ENCODE measurements at regions not wholly inside any gene's neighbourhood (a gene's known extent, or its start where the extent isn't known, plus 50 kb on each side); places are given as distances from the start of the nearest gene placed in this dataset.

DNA sequence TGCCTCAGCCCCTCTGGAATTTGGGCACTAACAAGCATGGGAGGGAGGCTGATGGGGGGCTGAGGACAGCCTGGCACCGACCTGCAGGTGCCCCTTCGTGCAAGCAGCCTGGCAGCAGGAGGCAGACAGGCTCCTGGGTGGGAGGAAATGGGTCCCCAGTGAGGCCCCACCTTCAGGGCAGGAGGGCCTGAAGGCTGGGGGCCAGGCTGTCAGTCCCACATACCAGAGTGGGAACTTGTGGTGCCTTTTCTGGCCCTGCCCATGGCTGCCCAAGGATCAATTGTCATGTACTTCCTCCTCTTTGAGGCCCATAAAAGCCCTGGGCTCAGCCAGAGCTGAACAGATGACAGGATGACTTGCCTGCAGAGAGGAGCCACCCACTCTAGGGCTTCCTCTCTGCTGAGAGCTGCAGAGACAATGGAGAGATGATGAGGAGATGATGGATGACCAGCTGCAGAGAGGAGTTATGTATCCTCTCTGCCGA, 141.0 kb downstream of the PDHA2 start:
- Mint-ChIP-seq H3K27ac (ENCODE audit: unreplicated experiment) (no peak overlapping the region), H3K4me3 (no peak overlapping the region), H3K9me3 (peaks cover 4% of the 10 kb centered on the region), H3K36me3 (ENCODE audit: low read depth) (no peaks in the 10 kb centered on the region), H3K27me3 (ENCODE audit: low read depth) (no peaks in the 10 kb centered on the region), H3K4me1 (peaks cover 12% of the 10 kb centered on the region)
- TF ChIP-seq, protein P1, sequence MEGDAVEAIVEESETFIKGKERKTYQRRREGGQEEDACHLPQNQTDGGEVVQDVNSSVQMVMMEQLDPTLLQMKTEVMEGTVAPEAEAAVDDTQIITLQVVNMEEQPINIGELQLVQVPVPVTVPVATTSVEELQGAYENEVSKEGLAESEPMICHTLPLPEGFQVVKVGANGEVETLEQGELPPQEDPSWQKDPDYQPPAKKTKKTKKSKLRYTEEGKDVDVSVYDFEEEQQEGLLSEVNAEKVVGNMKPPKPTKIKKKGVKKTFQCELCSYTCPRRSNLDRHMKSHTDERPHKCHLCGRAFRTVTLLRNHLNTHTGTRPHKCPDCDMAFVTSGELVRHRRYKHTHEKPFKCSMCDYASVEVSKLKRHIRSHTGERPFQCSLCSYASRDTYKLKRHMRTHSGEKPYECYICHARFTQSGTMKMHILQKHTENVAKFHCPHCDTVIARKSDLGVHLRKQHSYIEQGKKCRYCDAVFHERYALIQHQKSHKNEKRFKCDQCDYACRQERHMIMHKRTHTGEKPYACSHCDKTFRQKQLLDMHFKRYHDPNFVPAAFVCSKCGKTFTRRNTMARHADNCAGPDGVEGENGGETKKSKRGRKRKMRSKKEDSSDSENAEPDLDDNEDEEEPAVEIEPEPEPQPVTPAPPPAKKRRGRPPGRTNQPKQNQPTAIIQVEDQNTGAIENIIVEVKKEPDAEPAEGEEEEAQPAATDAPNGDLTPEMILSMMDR (conservative IDR thresholded peaks at IDR 0.05) = no peak
- DNase-seq (ENCODE audit: low read depth, low spot score) = no peak

DNA sequence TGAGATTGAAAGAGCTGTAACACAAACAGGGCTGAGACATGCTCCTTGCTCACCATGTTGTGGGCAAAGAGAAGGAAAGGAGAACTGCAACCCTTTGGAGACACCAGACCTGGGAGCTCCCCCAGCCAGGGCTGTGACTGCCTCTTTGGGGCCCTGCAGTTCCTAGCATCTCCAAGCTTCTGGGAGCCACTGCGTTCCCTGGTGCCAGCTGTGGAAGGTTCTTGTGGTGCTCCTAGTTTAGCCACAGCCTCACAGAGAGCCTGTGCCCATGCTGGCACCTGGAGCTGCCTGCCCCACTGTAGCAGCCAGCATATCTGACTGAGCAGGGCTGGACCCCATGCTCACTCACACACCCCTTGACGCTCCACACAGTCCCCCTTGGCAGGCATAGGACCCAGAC, 141.7 kb downstream of the PDHA2 start:
- Mint-ChIP-seq H3K4me3 (no peak overlapping the region), H3K36me3 (ENCODE audit: low read depth) (no peaks in the 10 kb centered on the region), H3K27ac (ENCODE audit: unreplicated experiment) (no peak overlapping the region), H3K9me3 (peaks cover 4% of the 10 kb centered on the region), H3K27me3 (ENCODE audit: low read depth) (no peaks in the 10 kb centered on the region), H3K4me1 (peaks cover 12% of the 10 kb centered on the region)
- TF ChIP-seq, protein P1 (conservative IDR thresholded peaks at IDR 0.05) = no peak
- no peak for DNase-seq (ENCODE audit: low read depth, low spot score)

DNA sequence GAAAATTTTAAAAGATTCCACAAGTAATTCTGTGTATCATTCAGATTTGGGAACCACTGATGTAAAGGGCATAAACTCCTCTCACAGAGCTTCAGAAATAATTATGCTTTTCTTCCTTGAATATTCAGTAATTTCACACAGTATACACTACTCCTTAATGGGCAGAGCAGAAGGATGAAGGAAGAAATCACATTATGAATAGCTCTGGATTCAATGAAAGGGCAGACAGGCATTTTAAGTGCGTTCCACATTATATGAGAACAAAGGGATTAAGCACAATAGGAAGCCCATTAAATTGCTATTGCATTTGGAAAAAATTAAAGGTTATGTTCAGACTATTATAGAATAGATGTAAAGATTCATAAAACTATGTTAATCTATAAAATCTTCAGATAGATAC, 142.6 kb downstream of the PDHA2 start:
- no peak for DNase-seq (ENCODE audit: low read depth, low spot score)
- Mint-ChIP-seq H3K27me3 (ENCODE audit: low read depth) (no peaks in the 10 kb centered on the region), H3K36me3 (ENCODE audit: low read depth) (no peaks in the 10 kb centered on the region), H3K4me3 (no peak overlapping the region), H3K9me3 (no peaks in the 10 kb centered on the region), H3K4me1 (peaks cover 12% of the 10 kb centered on the region), H3K27ac (ENCODE audit: unreplicated experiment) (no peak overlapping the region)
- TF ChIP-seq, protein P1 (conservative IDR thresholded peaks at IDR 0.05) = no peak

DNA sequence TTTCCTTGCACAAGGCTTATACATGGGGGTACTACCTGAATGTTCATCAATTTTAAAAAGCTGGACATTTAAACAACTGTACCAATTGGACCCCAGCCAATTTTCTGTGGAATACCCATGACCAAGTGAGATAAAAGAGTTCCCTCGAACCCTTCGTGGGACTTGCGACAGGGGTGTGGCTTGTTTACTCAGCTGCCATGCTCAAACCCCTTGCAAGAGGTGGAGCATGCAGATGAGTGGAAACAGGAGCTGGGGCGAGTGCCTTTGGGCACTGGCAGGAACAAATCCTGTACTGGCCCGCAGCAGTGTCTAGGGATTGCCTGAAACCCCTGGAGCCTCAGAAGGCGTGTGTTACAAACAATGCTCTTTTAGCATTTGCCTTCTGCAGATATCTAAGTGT, 144.2 kb downstream of the PDHA2 start:
- TF ChIP-seq, protein P1 (conservative IDR thresholded peaks at IDR 0.05) = no peak
- Mint-ChIP-seq H3K4me3 (no peak overlapping the region), H3K27me3 (ENCODE audit: low read depth) (no peaks in the 10 kb centered on the region), H3K9me3 (no peaks in the 10 kb centered on the region), H3K4me1 (peaks cover 12% of the 10 kb centered on the region), H3K27ac (ENCODE audit: unreplicated experiment) (no peak overlapping the region), H3K36me3 (ENCODE audit: low read depth) (no peaks in the 10 kb centered on the region)
- no peak for DNase-seq (ENCODE audit: low read depth, low spot score)

DNA sequence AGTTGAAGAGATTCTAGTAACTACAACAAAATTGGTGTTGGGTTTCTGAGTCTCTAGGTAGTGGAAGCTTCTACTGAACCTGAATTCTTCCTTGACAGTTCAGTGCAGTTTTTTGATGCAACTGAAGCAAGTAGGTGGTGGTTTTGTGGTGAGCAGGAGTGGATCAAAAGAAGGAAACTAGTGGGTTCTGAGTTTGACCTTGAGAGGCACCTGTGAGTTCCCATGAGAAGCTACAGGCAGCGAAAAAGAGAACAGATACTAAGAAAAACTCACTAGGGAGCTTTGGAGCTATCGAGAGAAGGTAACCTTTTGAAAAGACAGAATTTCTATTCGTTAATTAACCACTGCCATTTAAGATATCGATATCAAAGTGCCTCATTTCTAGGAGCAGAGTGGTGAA, 145.2 kb downstream of the PDHA2 start:
- Mint-ChIP-seq H3K4me3 (no peak overlapping the region), H3K9me3 (no peaks in the 10 kb centered on the region), H3K4me1 (peaks cover 6% of the 10 kb centered on the region), H3K27ac (ENCODE audit: unreplicated experiment) (no peak overlapping the region), H3K27me3 (ENCODE audit: low read depth) (no peaks in the 10 kb centered on the region), H3K36me3 (ENCODE audit: low read depth) (no peaks in the 10 kb centered on the region)
- TF ChIP-seq, protein P1 (conservative IDR thresholded peaks at IDR 0.05) = no peak
- no peak for DNase-seq (ENCODE audit: low read depth, low spot score)

All from neural crest cell (in vitro differentiated cells).